Stomach (tissue), 4 donors: ENCODE measurements at regions not wholly inside any gene's neighbourhood (a gene's known extent, or its start where the extent isn't known, plus 50 kb on each side); places are given as distances from the start of the nearest gene placed in this dataset.

ENCODE experiments used
- CTCF ChIP-seq, 7 experiments: fragments of 450-650 bp in 4 of 7; fragments of 200-600 bp in 3 of 7; sonication (generic) in 3 of 7; IDR thresholded peaks; one replicate each; pipeline ENCODE4 v1.5.1; 2016 to 2019; ENCODE audit warnings: antibody characterized with exemption in 7 of 7, control low read depth in 2 of 7, mild to moderate bottlenecking in 1 of 7
- EP300 ChIP-seq: sonication (generic); formaldehyde crosslinking; IDR thresholded peaks from one replicate; pipeline ENCODE4 v1.6.1; 2017; ENCODE audit warnings: antibody characterized with exemption
- POLR2A ChIP-seq, 4 donors: fragments of 450-650 bp; IDR thresholded peaks; one replicate each; pipeline ENCODE4 v1.6.1; 2016; ENCODE audit warnings: antibody characterized with exemption in 4 of 4, control low read depth in 2 of 4, mild to moderate bottlenecking in 1 of 4, moderate library complexity in 1 of 4
- POLR2AphosphoS5 ChIP-seq, 3 donors: sonication (generic); formaldehyde crosslinking; IDR thresholded peaks; one replicate each; pipeline ENCODE4 v1.6.1; 2016; ENCODE audit warnings: antibody characterized with exemption in 3 of 3

- TF ChIP-seq EP300 (no peak), CTCF (IDR thresholded peaks at IDR 0.05) (no peak), POLR2A (IDR thresholded peaks at IDR 0.05) (no peak), POLR2AphosphoS5 (IDR thresholded peaks at IDR 0.05) (no peak)
Measured at GRCh38 chr1:87268111-87268510, 60.6 kb upstream of the LMO4 start.
